ENCODE measurements at regions not wholly inside any gene's neighbourhood (a gene's known extent, or its start where the extent isn't known, plus 50 kb on each side); places are given as distances from the start of the nearest gene placed in this dataset.

- RAD21 ChIA-PET (ENCODE audit: low non-redundant PET in 1 of 2, low total read pairs in 2 of 2, uncharacterized antibody in 2 of 2, unreplicated experiment in 2 of 2), result no interaction called here
- H3K27me3 ChIP-seq (ENCODE audit: insufficient read depth, low read length), result no peaks in the 10 kb centered on the region
- TF ChIP-seq CTCF (IDR thresholded peaks at IDR 0.05 in 2 of 3, conservative IDR thresholded peaks at IDR 0.05 in 1 of 3; ENCODE audit: borderline replicate concordance in 1 of 3, insufficient read depth in 1 of 3, low read depth in 2 of 3, low read length in 2 of 3) (no peak), POLR2A (IDR thresholded peaks at IDR 0.05; ENCODE audit: borderline replicate concordance, extremely low read depth, insufficient read depth, insufficient read length) (no peak)
- TF ChIP-seq, protein P1, sequence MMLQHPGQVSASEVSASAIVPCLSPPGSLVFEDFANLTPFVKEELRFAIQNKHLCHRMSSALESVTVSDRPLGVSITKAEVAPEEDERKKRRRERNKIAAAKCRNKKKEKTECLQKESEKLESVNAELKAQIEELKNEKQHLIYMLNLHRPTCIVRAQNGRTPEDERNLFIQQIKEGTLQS (IDR thresholded peaks at IDR 0.05), result no peak
These were observed 130.1 kb upstream of the ZEB1 start for GRCh38 chr10:31188792-31189406.

DNA sequence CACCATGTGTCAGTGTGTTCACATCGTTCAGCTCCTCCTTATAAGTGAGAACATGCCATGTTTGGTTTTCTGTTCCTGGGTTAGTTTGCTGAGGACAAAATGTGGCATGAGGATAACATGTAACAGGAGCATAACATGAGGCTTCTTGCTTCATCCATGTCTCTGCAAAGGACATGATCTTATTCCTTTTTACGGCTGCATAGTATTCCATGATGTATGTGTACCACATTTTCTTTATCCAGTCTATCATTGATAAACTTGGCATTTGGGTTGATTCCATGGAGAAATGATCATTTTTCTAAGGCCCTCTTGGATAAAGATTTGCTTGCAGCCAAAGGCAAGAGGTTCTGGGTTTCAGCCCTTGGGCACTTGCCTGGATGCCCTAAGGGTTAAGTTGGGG, 128.5 kb upstream of the ZEB1 start:
- no peaks in the 10 kb centered on the region for H3K79me2 ChIP-seq (ENCODE audit: insufficient read depth, low read length)
- no TSS peak for BruUV-seq (replicated peaks)
- POLR2A ChIA-PET, result no interaction called here
- CTCF ChIA-PET, result no interaction called here
- ATAC-seq (no peak), DNase-seq (ENCODE audit: low read depth, low spot score) (no peak)
- H3K9me2 ChIP-seq (ENCODE audit: insufficient read depth), result no peaks in the 10 kb centered on the region
- intact Hi-C loops (cut with micrococcal nuclease), result no loop called here
- no peak overlapping the region for H3K4me3 ChIP-seq (replicated peaks in 1 of 2; ENCODE audit: low read depth in 1 of 2, low read length in 2 of 2)
- no peak overlapping the region for H3K27ac ChIP-seq (ENCODE audit: low read depth, low read length)
- no peaks in the 10 kb centered on the region for H4K20me1 ChIP-seq (ENCODE audit: insufficient read depth)
- H3K4me2 ChIP-seq (ENCODE audit: low read length), result no peak overlapping the region
- H3K4me1 ChIP-seq (ENCODE audit: control insufficient read depth in 1 of 2, insufficient read depth in 2 of 2, low read length in 2 of 2), result peaks cover 2 to 5% of the 10 kb centered on the region in 2 experiments; a peak in 1 of 4 replicates
- H3K9me3 ChIP-seq (ENCODE audit: control insufficient read depth in 1 of 2, insufficient read depth in 1 of 2, low read depth in 1 of 2, low read length in 2 of 2), result no peaks in the 10 kb centered on the region
- no peaks in the 10 kb centered on the region for H3K36me3 ChIP-seq (ENCODE audit: control insufficient read depth in 1 of 2, insufficient read depth in 2 of 2, low read length in 2 of 2)
- H3K9ac ChIP-seq (ENCODE audit: low read length), result no peak overlapping the region
- H3K27me3 ChIP-seq (ENCODE audit: insufficient read depth, low read length), result no peaks in the 10 kb centered on the region
- RAD21 ChIA-PET (ENCODE audit: low non-redundant PET in 1 of 2, low total read pairs in 2 of 2, uncharacterized antibody in 2 of 2, unreplicated experiment in 2 of 2), result no interaction called here
- no peak overlapping the region for H2AFZ ChIP-seq (ENCODE audit: low read depth, low read length, poor library complexity, severe bottlenecking)
- TF ChIP-seq ELF1 (IDR thresholded peaks at IDR 0.05; ENCODE audit: borderline replicate concordance, low read depth) (no peak), EZH2 (IDR thresholded peaks at IDR 0.05) (no peak), POLR2A (IDR thresholded peaks at IDR 0.05; ENCODE audit: borderline replicate concordance, extremely low read depth, insufficient read depth, insufficient read length) (no peak), EZH2phosphoT487 (IDR thresholded peaks at IDR 0.05; ENCODE audit: borderline replicate concordance) (no peak), SP1 (IDR thresholded peaks at IDR 0.05; ENCODE audit: low read depth) (no peak), EGR1 (IDR thresholded peaks at IDR 0.05; ENCODE audit: low read depth) (no peak), CTCF (IDR thresholded peaks at IDR 0.05 in 2 of 3, conservative IDR thresholded peaks at IDR 0.05 in 1 of 3; ENCODE audit: borderline replicate concordance in 1 of 3, insufficient read depth in 1 of 3, low read depth in 2 of 3, low read length in 2 of 3) (no peak), SIN3A (IDR thresholded peaks at IDR 0.05; ENCODE audit: low read depth) (no peak), CEBPB (IDR thresholded peaks at IDR 0.05; ENCODE audit: low read depth) (no peak), POLR2AphosphoS5 (IDR thresholded peaks at IDR 0.05; ENCODE audit: low read depth, low read length) (no peak), YY1 (IDR thresholded peaks at IDR 0.05; ENCODE audit: extremely low read depth, insufficient replicate concordance, low read depth, low read length) (no peak), RAD21 (IDR thresholded peaks at IDR 0.05; ENCODE audit: low read depth) (no peak), FOSL1 (IDR thresholded peaks at IDR 0.05; ENCODE audit: low read depth) (no peak)
- TF ChIP-seq, protein P2, sequence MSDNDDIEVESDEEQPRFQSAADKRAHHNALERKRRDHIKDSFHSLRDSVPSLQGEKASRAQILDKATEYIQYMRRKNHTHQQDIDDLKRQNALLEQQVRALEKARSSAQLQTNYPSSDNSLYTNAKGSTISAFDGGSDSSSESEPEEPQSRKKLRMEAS (IDR thresholded peaks at IDR 0.05), result no peak
- TF ChIP-seq, protein P1 (IDR thresholded peaks at IDR 0.05), result no peak

More at GRCh38 chr10:31188792-31189406, 130.1 kb upstream of the ZEB1 start:
- Histone ChIP-seq H3K9ac (ENCODE audit: low read length) (no peak overlapping the region), H3K4me3 (replicated peaks in 1 of 2; ENCODE audit: low read depth in 1 of 2, low read length in 2 of 2) (no peak overlapping the region), H3K9me2 (ENCODE audit: insufficient read depth) (no peaks in the 10 kb centered on the region), H3K27ac (ENCODE audit: low read depth, low read length) (no peak overlapping the region), H3K79me2 (ENCODE audit: insufficient read depth, low read length) (no peaks in the 10 kb centered on the region), H4K20me1 (ENCODE audit: insufficient read depth) (no peaks in the 10 kb centered on the region), H3K36me3 (ENCODE audit: control insufficient read depth in 1 of 2, insufficient read depth in 2 of 2, low read length in 2 of 2) (no peaks in the 10 kb centered on the region), H3K4me1 (ENCODE audit: control insufficient read depth in 1 of 2, insufficient read depth in 2 of 2, low read length in 2 of 2) (peaks cover 2 to 5% of the 10 kb centered on the region in 2 experiments; a peak in 1 of 4 replicates), H3K4me2 (ENCODE audit: low read length) (no peak overlapping the region), H2AFZ (ENCODE audit: low read depth, low read length, poor library complexity, severe bottlenecking) (no peak overlapping the region), H3K9me3 (ENCODE audit: control insufficient read depth in 1 of 2, insufficient read depth in 1 of 2, low read depth in 1 of 2, low read length in 2 of 2) (no peaks in the 10 kb centered on the region)
- ChIA-PET POLR2A (no interaction called here), CTCF (no interaction called here)
- no TSS peak for BruUV-seq (replicated peaks)
- no peak for DNase-seq (ENCODE audit: low read depth, low spot score)
- ATAC-seq, result no peak
- intact Hi-C loops (cut with micrococcal nuclease), result no loop called here
